ENCODE measurements at regions not wholly inside any gene's neighbourhood (a gene's known extent, or its start where the extent isn't known, plus 50 kb on each side); places are given as distances from the start of the nearest gene placed in this dataset.

DNA sequence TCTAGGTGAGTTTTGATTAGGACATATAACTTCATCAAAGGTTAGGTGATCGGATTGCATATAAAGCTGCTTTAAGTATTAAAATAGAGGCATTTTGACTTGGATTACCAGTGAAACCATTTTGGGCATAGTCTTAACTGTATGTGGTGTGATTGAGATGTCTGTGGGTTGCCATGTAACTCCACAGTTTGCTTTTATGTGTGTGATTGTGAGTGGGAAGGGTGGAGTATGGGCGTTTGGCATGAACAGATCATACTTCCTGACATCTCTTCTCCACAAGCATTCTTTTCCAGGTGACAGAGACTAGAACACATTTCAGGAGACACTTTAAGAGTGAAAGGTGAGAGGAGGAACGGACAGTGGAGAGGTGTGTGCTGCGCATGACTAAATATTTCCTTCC, 136.1 kb downstream of the CEP135 start:
- DNase-seq = no peak
